ENCODE measurements at regions not wholly inside any gene's neighbourhood (a gene's known extent, or its start where the extent isn't known, plus 50 kb on each side); places are given as distances from the start of the nearest gene placed in this dataset.

DNA sequence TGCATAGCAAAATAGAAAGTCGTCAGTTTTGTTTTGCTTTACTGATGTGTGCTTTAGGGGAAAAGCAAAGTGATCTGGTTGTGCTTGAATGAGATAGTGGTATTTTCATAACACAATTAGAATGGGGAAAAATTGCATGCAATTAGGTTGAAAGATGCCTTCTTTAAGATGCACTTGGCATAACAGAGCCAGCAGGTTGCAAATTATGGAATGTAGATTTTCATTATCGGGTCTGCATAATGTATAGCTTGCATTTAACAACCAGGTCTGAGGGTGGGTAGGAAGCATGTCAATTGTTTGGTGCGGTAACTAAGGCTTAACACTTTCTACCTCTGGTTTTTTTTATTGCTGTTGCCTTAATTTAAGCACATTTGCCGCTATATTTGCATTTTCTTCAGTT, 370.7 kb upstream of the MCTP2 start:
- no peak for DNase-seq (ENCODE audit: low spot score)
- ATAC-seq (ENCODE audit: low FRiP score): no peak
- TF ChIP-seq, protein P1, sequence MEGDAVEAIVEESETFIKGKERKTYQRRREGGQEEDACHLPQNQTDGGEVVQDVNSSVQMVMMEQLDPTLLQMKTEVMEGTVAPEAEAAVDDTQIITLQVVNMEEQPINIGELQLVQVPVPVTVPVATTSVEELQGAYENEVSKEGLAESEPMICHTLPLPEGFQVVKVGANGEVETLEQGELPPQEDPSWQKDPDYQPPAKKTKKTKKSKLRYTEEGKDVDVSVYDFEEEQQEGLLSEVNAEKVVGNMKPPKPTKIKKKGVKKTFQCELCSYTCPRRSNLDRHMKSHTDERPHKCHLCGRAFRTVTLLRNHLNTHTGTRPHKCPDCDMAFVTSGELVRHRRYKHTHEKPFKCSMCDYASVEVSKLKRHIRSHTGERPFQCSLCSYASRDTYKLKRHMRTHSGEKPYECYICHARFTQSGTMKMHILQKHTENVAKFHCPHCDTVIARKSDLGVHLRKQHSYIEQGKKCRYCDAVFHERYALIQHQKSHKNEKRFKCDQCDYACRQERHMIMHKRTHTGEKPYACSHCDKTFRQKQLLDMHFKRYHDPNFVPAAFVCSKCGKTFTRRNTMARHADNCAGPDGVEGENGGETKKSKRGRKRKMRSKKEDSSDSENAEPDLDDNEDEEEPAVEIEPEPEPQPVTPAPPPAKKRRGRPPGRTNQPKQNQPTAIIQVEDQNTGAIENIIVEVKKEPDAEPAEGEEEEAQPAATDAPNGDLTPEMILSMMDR (IDR thresholded peaks at IDR 0.05): no peak

DNA sequence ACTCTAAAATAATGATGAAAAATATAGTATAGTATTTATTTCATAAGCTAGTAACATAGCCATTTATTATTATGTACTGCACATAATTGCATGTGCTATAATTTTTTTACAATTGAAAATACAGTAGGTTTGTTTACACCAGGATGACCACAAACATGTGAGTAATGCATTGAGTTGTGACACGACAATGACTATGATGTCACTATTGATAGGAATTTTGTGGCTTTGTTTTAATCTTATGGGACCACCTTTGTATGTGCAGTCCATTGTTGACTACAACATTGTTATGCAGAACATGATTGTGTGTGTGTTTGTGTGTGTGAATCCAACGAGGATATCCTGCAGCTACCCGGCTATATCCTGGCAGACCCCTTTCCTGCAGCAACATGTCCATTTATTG, 372.2 kb upstream of the MCTP2 start:
- DNase-seq (ENCODE audit: low spot score) (no peak), ATAC-seq (ENCODE audit: low FRiP score) (no peak)
- TF ChIP-seq, protein P1 (IDR thresholded peaks at IDR 0.05): no peak

DNA sequence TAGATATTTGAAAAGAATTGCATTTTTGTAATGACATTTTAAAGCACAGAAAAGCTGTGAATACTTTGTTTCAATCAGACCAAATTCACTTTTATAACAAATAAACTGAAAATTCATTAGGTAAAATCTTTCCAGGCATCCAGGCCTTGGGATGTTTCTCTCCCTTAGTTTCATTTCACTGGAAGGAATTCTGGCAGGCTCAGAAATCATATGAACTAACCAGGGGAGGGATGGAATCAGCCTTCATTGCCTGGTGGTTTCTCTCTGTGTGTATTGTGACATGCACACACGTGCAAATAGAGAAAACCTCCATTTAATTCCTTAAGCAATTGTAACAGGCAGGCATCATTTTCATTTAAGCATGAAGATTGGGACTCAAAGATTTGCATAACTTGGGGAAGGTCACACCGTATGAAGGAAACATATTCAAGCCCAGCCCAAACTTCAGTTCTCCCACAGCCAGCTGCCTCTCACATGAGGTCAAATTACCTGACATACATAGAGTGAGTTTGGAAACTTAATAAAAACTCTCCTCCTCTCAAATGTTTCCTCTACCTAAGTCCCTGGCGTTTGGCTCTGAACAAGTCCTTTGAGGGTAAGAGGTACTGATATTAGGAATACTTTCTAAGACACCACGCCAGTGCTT, 376.1 kb upstream of the MCTP2 start:
- ATAC-seq (ENCODE audit: low FRiP score) (no peak), DNase-seq (ENCODE audit: low spot score) (no peak)
- TF ChIP-seq, protein P1 (IDR thresholded peaks at IDR 0.05): no peak

DNA sequence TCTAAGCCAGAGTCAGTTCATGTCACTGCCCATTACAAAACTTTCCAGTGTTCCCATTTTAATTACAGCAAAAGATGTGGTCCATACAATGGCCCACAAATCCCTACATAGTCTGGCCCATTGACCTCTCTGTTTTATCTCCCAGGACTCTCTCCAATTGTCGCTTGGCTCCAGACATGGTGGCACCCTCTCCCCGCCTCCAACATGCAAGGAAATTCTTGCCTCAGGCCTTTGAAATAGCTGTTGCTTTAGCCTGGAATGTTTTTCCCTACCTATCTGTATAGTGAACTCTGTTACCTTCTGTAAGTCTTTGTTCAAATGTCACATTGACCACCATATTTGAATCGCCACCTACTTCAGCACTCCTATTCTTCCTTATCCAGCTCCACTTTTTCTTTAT, 377.3 kb upstream of the MCTP2 start:
- TF ChIP-seq, protein P1 (IDR thresholded peaks at IDR 0.05): no peak
- ATAC-seq (ENCODE audit: low FRiP score): no peak
- no peak for DNase-seq (ENCODE audit: low spot score)

DNA sequence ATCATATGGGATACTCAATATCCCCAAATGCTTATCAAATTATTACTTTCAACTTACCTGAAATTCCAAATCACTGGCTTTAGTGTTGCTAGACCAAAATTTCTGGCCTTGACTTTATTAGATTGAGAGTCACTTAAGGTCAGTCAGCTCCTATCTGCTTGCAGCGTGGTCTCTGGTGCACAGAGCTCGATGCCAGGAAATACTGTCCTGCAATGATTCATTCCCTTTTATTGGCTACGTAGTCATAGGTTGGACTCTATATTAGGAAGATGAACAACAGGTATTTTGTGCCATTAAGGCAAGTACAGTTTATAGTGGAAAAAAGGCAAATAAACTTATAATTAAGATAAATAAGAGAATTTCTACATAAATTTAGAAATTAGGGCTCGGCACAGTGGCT, 378.6 kb upstream of the MCTP2 start:
- TF ChIP-seq, protein P1 (IDR thresholded peaks at IDR 0.05): no peak
- ATAC-seq (ENCODE audit: low FRiP score) (no peak), DNase-seq (ENCODE audit: low spot score) (no peak)

DNA sequence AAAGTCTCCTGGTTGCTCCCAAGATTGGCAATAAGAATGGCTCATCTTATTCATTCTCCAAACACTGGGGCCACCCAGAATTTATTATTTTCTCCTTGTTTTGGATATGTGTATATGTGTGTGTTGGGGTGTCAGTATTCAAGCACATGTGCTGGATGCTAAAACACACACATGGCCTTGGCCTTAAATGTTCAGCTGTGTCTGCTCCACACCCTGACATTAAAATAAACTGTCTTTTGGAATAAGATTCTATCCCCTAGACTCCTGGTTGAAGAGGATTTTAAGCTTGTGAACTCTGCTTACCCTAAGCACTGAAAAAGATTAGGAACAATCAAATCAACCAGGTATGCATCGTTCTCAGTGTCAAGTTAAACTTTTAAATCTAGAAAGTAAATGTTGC, 382.9 kb upstream of the MCTP2 start:
- TF ChIP-seq, protein P1 (IDR thresholded peaks at IDR 0.05): no peak
- no peak for DNase-seq (ENCODE audit: low spot score)
- ATAC-seq (ENCODE audit: low FRiP score): no peak

DNA sequence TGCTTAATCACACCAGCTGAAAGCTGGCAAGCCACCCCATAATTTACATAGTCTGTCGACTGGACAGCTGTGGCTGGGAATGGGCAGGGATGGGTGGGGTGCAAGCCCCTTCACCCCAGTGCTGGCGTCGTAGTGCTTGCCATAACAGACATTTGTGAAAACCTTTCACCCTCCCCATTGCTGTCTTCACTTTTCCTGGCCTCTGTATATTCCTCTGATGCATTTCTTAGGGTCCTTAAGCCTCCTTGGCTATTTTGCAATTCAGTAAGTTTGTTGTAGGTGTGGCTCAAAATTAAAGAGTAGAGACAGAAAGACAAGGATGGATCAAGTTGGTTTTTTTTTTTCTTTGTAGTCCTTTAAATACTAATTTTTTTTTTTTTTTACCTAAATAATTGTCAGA, 383.3 kb upstream of the MCTP2 start:
- TF ChIP-seq, protein P1 (IDR thresholded peaks at IDR 0.05): no peak
- no peak for ATAC-seq (ENCODE audit: low FRiP score)
- DNase-seq (ENCODE audit: low spot score): no peak
